Activated CD4-positive, alpha-beta T cell treated with anti-CD3 and anti-CD28 coated beads, Interleukin-2, amount 50 U/mL, for 16 hours (primary cell): ENCODE measurements at regions not wholly inside any gene's neighbourhood (a gene's known extent, or its start where the extent isn't known, plus 50 kb on each side); places are given as distances from the start of the nearest gene placed in this dataset.
"Not testable (repeated sequence)": the region's sequence is repeated elsewhere in the genome, so short reads cannot be mapped to it uniquely, and the experiment has no call there.

Source experiments
- DNase-seq: peaks from one replicate; pipeline ENCODE4 v3.0.0-alpha.2; 2020

GRCh38 chr10:11663763-11664555 lies 52.5 kb upstream of the USP6NL start:
- no peak for DNase-seq

GRCh38 chr10:11663126-11663515 lies 51.7 kb upstream of the USP6NL start:
- not testable (repeated sequence) for DNase-seq

DNA sequence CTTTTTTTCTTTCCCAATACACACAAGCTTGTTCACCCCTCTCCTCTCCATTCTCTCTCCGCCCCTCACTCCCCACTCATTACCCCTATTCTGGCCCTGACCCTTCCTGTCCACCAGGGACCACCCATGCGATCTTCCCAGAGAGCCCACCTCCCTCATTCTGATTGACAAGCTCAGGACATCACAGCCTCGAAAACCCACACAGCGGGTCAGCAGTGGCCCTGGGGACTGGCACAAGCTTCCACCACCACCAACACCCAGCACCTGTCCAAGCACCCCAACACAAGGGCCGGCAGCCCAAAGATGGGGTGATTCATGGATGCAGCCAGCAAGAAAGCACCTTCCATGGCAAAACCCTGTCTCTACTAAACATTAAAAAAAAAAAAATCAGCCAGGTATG lies 50.0 kb upstream of the USP6NL start:
- DNase-seq: no peak
